Lung (tissue), 11 donors: ENCODE measurements at regions not wholly inside any gene's neighbourhood (a gene's known extent, or its start where the extent isn't known, plus 50 kb on each side); places are given as distances from the start of the nearest gene placed in this dataset.
A peak's percentile ranks its signal among the peaks of the same experiment; 100 is the strongest.

Source experiments
- ATAC-seq: fragments of 200-7000 bp; cut with Tn5 transposase; one replicate; pipeline ENCODE4 v1.9.1; 2020; ENCODE audit warnings: moderate number of reproducible peaks; ENCODE audit not compliant: insufficient read depth, low FRiP score
- DNase-seq, 3 donors: peaks; one replicate each; pipeline ENCODE4 v3.0.0-alpha.2; 2013 to 2017
- H3K27ac ChIP-seq, 2 donors: one replicate each; pipeline ENCODE4 v1.5.1; 2013; ENCODE audit warnings: mild to moderate bottlenecking in 2 of 2, moderate library complexity in 2 of 2, control low read depth in 1 of 2, inconsistent platforms in 1 of 2, low read depth in 1 of 2, low read length in 1 of 2
- H3K27me3 ChIP-seq, 3 donors: one replicate each; pipeline ENCODE4 v1.5.1; 2013; ENCODE audit warnings: low read length in 2 of 3; ENCODE audit not compliant: control insufficient read depth in 3 of 3, insufficient read depth in 3 of 3
- H3K36me3 ChIP-seq, 4 donors: one replicate each; pipeline ENCODE4 v1.5.1; 2013; ENCODE audit warnings: low read length in 4 of 4, mild to moderate bottlenecking in 1 of 4, moderate library complexity in 1 of 4; ENCODE audit not compliant: control insufficient read depth in 4 of 4, insufficient read depth in 4 of 4
- H3K4me1 ChIP-seq, 5 donors: one replicate each; pipeline ENCODE4 v1.5.1; 2013; ENCODE audit warnings: low read length in 5 of 5, mild to moderate bottlenecking in 2 of 5, moderate library complexity in 1 of 5; ENCODE audit not compliant: control insufficient read depth in 5 of 5, insufficient read depth in 5 of 5
- H3K4me3 ChIP-seq: one replicate; pipeline ENCODE4 v1.5.1; 2013; ENCODE audit warnings: mild to moderate bottlenecking, control low read depth, moderate library complexity
- H3K9ac ChIP-seq, 2 donors: one replicate each; pipeline ENCODE4 v1.5.1; 2013; ENCODE audit warnings: low read length in 2 of 2, control low read depth in 1 of 2; ENCODE audit not compliant: insufficient read depth in 1 of 2
- H3K9me3 ChIP-seq, 4 donors: one replicate each; pipeline ENCODE4 v1.5.1; 2013; ENCODE audit warnings: low read length in 3 of 4, mild to moderate bottlenecking in 1 of 4, moderate library complexity in 1 of 4; ENCODE audit not compliant: control insufficient read depth in 4 of 4, insufficient read depth in 3 of 4
- whole genome bisulfite sequencing, 2 donors: extraction: QIAGEN DNeasy Blood & Tissue Kit; methylation state at CpG; one replicate each; pipeline ENCODE4 v1.1.7; 2013; 5-methylcytosine and 5-hydroxymethylcytosine counted together
- TF ChIP-seq, protein P1 (sequence below): IDR thresholded peaks from 2 replicates; pipeline ENCODE4 v1.5.1; 2012; ENCODE audit warnings: mild to moderate bottlenecking; ENCODE audit errors: control extremely low read depth, extremely low read depth
- donor health status: control.
- donor health status: control.
- donor health status: Bipolar disorder and iron deficiency.
- donor health status: healthy.
- donor health status: DM: yes; HTN: yes; CAD: no.

DNA sequence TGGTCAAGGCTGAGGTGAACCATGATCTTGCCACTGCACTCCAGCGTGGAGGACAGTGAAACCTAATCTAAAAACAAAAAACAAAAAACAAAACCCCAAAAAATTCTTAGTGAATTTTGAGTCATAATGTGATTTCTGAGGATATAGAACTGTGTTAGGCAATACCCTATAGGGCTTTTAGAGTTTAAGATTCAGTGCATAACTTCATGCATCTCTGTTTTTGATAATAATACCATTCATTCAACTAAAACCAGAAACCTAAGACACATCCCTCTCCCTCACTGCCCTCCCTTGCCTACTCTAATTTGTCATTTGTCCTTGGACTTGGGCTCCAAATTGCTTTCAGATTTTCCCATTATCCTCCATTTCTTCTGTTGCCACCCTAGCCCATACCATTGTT is 405.7 kb upstream of the EDIL3 start:
- Histone ChIP-seq H3K9ac (no peak overlapping the region), H3K27me3 (no peaks in the 10 kb centered on the region), H3K27ac (no peak overlapping the region), H3K4me3 (no peak overlapping the region), H3K36me3 (no peaks in the 10 kb centered on the region), H3K4me1 (no peaks in the 10 kb centered on the region), H3K9me3 (no peaks in the 10 kb centered on the region)
- TF ChIP-seq, protein P1, sequence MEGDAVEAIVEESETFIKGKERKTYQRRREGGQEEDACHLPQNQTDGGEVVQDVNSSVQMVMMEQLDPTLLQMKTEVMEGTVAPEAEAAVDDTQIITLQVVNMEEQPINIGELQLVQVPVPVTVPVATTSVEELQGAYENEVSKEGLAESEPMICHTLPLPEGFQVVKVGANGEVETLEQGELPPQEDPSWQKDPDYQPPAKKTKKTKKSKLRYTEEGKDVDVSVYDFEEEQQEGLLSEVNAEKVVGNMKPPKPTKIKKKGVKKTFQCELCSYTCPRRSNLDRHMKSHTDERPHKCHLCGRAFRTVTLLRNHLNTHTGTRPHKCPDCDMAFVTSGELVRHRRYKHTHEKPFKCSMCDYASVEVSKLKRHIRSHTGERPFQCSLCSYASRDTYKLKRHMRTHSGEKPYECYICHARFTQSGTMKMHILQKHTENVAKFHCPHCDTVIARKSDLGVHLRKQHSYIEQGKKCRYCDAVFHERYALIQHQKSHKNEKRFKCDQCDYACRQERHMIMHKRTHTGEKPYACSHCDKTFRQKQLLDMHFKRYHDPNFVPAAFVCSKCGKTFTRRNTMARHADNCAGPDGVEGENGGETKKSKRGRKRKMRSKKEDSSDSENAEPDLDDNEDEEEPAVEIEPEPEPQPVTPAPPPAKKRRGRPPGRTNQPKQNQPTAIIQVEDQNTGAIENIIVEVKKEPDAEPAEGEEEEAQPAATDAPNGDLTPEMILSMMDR: no peak
- 89 to 93% methylated on average over 1 of the region's 1 CpG for WGBS, 2 donors
- no peak for DNase-seq
- ATAC-seq: no peak

DNA sequence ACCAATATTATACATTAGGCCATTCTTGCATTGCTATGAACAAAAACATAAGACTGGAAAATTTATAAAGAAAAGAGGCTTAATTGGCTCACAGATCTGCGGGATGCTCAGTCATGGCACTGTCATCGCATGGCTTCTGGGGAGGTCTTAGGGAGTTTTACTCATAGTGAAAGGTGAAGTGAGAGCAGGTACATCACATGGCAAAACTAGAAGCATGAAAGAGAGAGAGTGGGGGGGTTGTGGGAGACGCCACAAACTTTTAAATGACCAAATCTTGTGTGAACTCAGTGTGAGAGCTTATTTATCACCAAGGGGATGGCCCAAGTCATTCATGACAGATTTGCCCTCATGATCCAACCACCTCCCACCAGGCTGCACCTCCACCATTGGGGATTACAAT is 398.3 kb upstream of the EDIL3 start:
- Histone ChIP-seq H3K4me3 (no peak overlapping the region), H3K9ac (no peak overlapping the region), H3K36me3 (no peaks in the 10 kb centered on the region), H3K27ac (no peak overlapping the region), H3K27me3 (no peaks in the 10 kb centered on the region), H3K4me1 (no peaks in the 10 kb centered on the region), H3K9me3 (no peaks in the 10 kb centered on the region)
- TF ChIP-seq, protein P1: no peak
- ATAC-seq (no peak), DNase-seq (no peak)
- 88 to 95% methylated on average over 3 of the region's 3 CpGs for WGBS, 2 donors

DNA sequence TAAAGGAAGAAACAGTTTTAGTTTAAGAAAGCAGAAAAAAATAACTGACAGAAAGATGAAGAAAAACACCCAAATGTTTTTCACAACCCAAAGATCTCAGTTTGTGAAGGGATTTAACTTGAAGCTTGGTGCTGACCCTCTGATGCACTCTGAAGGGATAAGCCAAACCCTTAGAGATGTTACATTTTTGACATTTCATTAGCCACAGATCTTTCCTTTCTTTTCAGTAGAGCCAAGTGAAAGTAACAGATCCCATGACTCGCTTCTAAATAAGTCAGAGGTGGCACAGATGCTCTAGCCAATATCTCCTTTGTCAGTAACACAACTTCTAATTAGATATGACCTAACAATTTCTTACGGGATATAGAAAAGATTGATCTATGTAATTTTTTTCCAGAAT is 394.5 kb upstream of the EDIL3 start:
- TF ChIP-seq, protein P1: no peak
- peak in 2 of 3 donors; percentile 12 to 28 for DNase-seq
- Histone ChIP-seq H3K27me3 (no peaks in the 10 kb centered on the region), H3K4me1 (no peaks in the 10 kb centered on the region), H3K9me3 (no peaks in the 10 kb centered on the region), H3K9ac (no peak overlapping the region), H3K4me3 (no peak overlapping the region), H3K27ac (no peak overlapping the region), H3K36me3 (no peaks in the 10 kb centered on the region)
- WGBS, 2 donors: 77 to 79% methylated on average over 2 of the region's 2 CpGs
- ATAC-seq: no peak

DNA sequence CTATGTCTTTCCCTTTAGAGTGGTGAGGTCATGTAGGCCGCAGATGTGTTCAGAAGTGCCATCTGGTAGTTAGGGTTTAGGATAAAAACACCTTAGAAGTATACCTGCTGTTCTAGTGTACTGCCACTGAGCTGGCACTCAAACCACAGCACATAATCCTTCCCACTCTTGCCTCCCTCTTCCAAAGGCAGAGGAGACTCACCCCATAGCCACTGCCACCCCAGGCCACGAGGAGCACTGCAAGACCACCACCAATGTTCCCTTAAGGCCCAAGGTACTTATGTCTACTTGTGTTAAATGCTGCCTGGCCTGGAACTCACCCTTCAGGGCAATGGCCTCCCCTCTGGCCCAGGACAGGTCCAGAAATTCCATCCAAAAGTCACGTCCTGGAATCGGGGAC is 379.5 kb upstream of the EDIL3 start:
- TF ChIP-seq, protein P1: no peak
- ATAC-seq (no peak), DNase-seq (no peak)
- H3K27me3 ChIP-seq: no peaks in the 10 kb centered on the region
- H3K36me3 ChIP-seq: no peaks in the 10 kb centered on the region
- H3K27ac ChIP-seq: no peak overlapping the region
- no peaks in the 10 kb centered on the region for H3K9me3 ChIP-seq
- H3K9ac ChIP-seq: no peak overlapping the region
- WGBS, 2 donors: 71 to 80% methylated on average over 4 of the region's 4 CpGs
- no peak overlapping the region for H3K4me3 ChIP-seq
- H3K4me1 ChIP-seq: no peaks in the 10 kb centered on the region
